Osteocyte (in vitro differentiated cells): ENCODE measurements at regions not wholly inside any gene's neighbourhood (a gene's known extent, or its start where the extent isn't known, plus 50 kb on each side); places are given as distances from the start of the nearest gene placed in this dataset.

Experiments used
- DNase-seq: peaks from one replicate; pipeline ENCODE4 v3.0.0; 2021; ENCODE audit warnings: mixed read lengths; ENCODE audit not compliant: unreplicated experiment; ENCODE audit errors: extremely low spot score
- H3K27ac Mint-ChIP-seq: one replicate; pipeline ENCODE4 v1.8.0; 2021; ENCODE audit warnings: mild to moderate bottlenecking, mixed read lengths; ENCODE audit not compliant: unreplicated experiment
- H3K27me3 Mint-ChIP-seq: one replicate; pipeline ENCODE4 v1.8.0; 2021; ENCODE audit warnings: mixed read lengths; ENCODE audit not compliant: unreplicated experiment
- H3K36me3 Mint-ChIP-seq: one replicate; pipeline ENCODE4 v1.8.0; 2021; ENCODE audit warnings: mixed read lengths; ENCODE audit not compliant: unreplicated experiment
- H3K4me1 Mint-ChIP-seq: one replicate; pipeline ENCODE4 v1.8.0; 2021; ENCODE audit warnings: mixed read lengths; ENCODE audit not compliant: unreplicated experiment
- H3K4me3 Mint-ChIP-seq: one replicate; pipeline ENCODE4 v1.8.0; 2021; ENCODE audit warnings: mild to moderate bottlenecking, moderate library complexity, mixed read lengths; ENCODE audit not compliant: unreplicated experiment
- H3K9me3 Mint-ChIP-seq: one replicate; pipeline ENCODE4 v1.8.0; 2021; ENCODE audit warnings: mixed read lengths; ENCODE audit not compliant: unreplicated experiment
- CTCF ChIP-seq: fragments of 200-600 bp; sonication (generic); IDR thresholded peaks from 2 replicates; pipeline ENCODE4 v1.5.0; 2021; ENCODE audit warnings: antibody characterized with exemption, mild to moderate bottlenecking, moderate library complexity

- H3K27me3 Mint-ChIP-seq, result no peaks in the 10 kb centered on the region
- peak; percentile 21 for DNase-seq
- TF ChIP-seq CTCF, result no peak
- H3K4me3 Mint-ChIP-seq, result no peak overlapping the region
- no peaks in the 10 kb centered on the region for H3K36me3 Mint-ChIP-seq
- H3K9me3 Mint-ChIP-seq, result peaks cover 24% of the 10 kb centered on the region
- H3K4me1 Mint-ChIP-seq, result no peaks in the 10 kb centered on the region
- no peak overlapping the region for H3K27ac Mint-ChIP-seq
Measured at GRCh38 chr15:93270937-93271467, 182.0 kb upstream of the RGMA start.

GRCh38 chr15:93268066-93268465 is 179.1 kb upstream of the RGMA start:
- no peak overlapping the region for H3K27ac Mint-ChIP-seq
- H3K27me3 Mint-ChIP-seq, result no peaks in the 10 kb centered on the region
- DNase-seq, result no peak
- no peak for TF ChIP-seq CTCF
- no peaks in the 10 kb centered on the region for H3K36me3 Mint-ChIP-seq
- H3K4me3 Mint-ChIP-seq, result no peak overlapping the region
- H3K9me3 Mint-ChIP-seq, result peaks cover 23% of the 10 kb centered on the region
- no peaks in the 10 kb centered on the region for H3K4me1 Mint-ChIP-seq

DNA sequence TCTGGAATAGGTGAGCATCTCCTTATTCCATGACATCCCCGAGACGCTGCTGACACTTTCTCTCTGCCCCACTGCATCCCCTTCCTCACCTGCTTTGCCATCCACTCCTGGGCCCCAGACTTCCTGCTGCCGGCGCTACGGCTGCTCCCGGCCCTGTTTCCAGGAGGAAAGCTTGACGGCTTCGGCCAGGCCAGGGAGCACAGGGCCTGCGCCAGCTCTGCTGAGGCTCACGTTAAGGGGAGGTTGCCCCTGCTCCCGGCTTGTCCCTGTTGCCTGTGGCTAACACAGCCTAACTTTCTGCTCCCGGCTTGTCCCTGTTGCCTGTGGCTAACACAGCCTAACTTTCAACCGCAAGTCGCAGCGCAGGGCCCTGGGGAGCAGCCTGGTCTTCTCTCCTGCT is 177.3 kb upstream of the RGMA start:
- peaks cover 25% of the 10 kb centered on the region for H3K9me3 Mint-ChIP-seq
- no peak overlapping the region for H3K27ac Mint-ChIP-seq
- no peak for TF ChIP-seq CTCF
- H3K27me3 Mint-ChIP-seq, result no peaks in the 10 kb centered on the region
- DNase-seq, result no peak
- no peaks in the 10 kb centered on the region for H3K36me3 Mint-ChIP-seq
- H3K4me3 Mint-ChIP-seq, result no peak overlapping the region
- no peaks in the 10 kb centered on the region for H3K4me1 Mint-ChIP-seq

GRCh38 chr15:93265111-93265556 is 176.1 kb upstream of the RGMA start:
- Mint-ChIP-seq H3K9me3 (peaks cover 21% of the 10 kb centered on the region), H3K4me3 (no peak overlapping the region), H3K27me3 (no peaks in the 10 kb centered on the region), H3K36me3 (no peaks in the 10 kb centered on the region), H3K4me1 (no peaks in the 10 kb centered on the region), H3K27ac (no peak overlapping the region)
- no peak for TF ChIP-seq CTCF
- no peak for DNase-seq

GRCh38 chr15:93261845-93262244 is 172.8 kb upstream of the RGMA start:
- no peak overlapping the region for H3K4me3 Mint-ChIP-seq
- no peaks in the 10 kb centered on the region for H3K36me3 Mint-ChIP-seq
- TF ChIP-seq CTCF, result no peak
- DNase-seq, result no peak
- no peaks in the 10 kb centered on the region for H3K27me3 Mint-ChIP-seq
- no peaks in the 10 kb centered on the region for H3K4me1 Mint-ChIP-seq
- no peak overlapping the region for H3K27ac Mint-ChIP-seq
- peaks cover 8% of the 10 kb centered on the region for H3K9me3 Mint-ChIP-seq
